OCI-LY3 (cell line): ENCODE measurements at regions not wholly inside any gene's neighbourhood (a gene's known extent, or its start where the extent isn't known, plus 50 kb on each side); places are given as distances from the start of the nearest gene placed in this dataset.

Source experiments
- EZH2phosphoT487 ChIP-seq: fragments of 200-600 bp; shearing (Covaris generic); IDR thresholded peaks from 2 replicates; pipeline ENCODE4 v1.6.1; 2018; ENCODE audit warnings: antibody characterized with exemption, mixed run types, low read depth
- TF ChIP-seq, protein P1 (sequence below): fragments of 200-600, 300-600 bp; sonication (generic); IDR thresholded peaks from 2 replicates; pipeline ENCODE4 v1.5.1; 2014; ENCODE audit warnings: antibody characterized with exemption, low read length, low read depth

DNA sequence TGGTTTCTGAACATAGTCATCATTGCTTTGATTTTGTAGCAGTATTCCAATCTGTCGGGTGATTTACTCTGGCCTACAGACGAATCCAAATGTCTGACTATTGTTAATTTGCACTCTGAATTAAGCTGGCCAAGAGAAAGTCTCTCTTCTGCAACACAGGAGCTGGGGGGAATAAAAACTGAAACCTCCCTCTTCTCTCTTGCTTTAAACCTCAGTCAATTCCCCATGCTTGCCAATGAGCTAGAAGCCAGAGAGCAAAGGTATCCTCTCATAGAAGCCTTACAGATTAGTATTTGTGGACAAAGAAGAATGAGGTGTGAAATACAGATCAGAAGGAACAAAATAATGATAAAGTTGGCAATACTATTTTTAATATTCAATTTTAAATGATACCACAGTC lies 353.9 kb upstream of the CDH10 start:
- TF ChIP-seq, protein P1, sequence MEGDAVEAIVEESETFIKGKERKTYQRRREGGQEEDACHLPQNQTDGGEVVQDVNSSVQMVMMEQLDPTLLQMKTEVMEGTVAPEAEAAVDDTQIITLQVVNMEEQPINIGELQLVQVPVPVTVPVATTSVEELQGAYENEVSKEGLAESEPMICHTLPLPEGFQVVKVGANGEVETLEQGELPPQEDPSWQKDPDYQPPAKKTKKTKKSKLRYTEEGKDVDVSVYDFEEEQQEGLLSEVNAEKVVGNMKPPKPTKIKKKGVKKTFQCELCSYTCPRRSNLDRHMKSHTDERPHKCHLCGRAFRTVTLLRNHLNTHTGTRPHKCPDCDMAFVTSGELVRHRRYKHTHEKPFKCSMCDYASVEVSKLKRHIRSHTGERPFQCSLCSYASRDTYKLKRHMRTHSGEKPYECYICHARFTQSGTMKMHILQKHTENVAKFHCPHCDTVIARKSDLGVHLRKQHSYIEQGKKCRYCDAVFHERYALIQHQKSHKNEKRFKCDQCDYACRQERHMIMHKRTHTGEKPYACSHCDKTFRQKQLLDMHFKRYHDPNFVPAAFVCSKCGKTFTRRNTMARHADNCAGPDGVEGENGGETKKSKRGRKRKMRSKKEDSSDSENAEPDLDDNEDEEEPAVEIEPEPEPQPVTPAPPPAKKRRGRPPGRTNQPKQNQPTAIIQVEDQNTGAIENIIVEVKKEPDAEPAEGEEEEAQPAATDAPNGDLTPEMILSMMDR: no peak
- no peak for TF ChIP-seq EZH2phosphoT487
